GM21619 (cell line): ENCODE measurements at regions not wholly inside any gene's neighbourhood (a gene's known extent, or its start where the extent isn't known, plus 50 kb on each side); places are given as distances from the start of the nearest gene placed in this dataset.
A peak's percentile ranks its signal among the peaks of the same experiment; 100 is the strongest.

ENCODE experiments used
- ATAC-seq: cut with Tn5 transposase; IDR thresholded peaks from one replicate; pipeline ENCODE4 v1.9.1; 2021; ENCODE audit not compliant: unreplicated experiment

DNA sequence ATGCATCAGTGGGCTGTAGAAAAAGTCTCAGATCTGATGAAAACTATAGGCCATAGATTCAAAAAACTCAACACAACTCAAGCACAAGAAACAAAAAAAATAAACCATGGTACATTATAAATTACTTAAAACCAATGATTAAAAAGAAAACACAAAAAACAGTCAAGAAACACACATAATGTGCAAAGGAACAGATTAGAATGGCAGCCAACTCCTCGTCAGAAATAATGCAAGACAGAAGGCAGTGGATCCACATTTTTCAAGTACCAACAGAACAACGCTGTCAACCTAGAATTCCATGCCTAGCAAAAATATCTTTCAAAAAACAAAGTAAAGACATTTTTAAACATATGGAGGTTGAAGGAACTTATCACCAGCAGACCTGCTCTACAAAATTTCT is 69.7 kb downstream of the PSMB1 start:
- no peak for ATAC-seq

DNA sequence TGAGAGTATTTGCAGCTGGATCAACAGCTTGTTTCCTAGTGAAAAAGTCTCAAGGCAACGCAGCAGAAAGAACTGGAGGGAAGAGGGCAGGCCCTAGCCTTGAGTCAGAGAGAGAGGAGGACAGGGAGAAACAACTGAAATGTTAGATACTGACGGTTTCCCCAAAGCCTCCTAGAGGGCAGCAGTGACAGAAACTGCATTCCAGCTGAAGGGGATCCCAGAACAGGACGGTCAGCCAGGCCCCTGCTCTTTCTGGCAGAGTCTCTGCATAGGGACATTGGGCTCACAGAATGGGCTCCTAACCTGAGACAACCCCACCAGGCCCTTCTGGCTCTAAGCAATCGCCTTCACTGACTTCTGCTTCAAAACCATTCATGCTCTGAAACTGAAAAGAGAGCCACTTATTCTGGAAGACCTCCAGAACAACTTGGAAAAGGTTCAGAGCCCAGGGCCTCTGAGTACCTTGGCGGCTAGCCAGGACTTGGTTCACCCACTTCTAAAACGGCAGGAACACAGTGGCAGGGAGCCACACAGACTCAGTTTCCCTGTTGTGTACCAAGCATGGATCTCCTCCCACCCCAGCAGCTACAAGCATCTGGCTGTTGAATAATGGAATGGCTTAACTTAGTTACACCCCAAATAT is 72.9 kb downstream of the PSMB1 start:
- no peak for ATAC-seq

- peak; percentile 66 for ATAC-seq
Observed at GRCh38 chr6:170476360-170476759, 76.7 kb downstream of the PSMB1 start.

GRCh38 chr6:170475118-170475517 is 78.0 kb downstream of the PSMB1 start:
- ATAC-seq, result no peak

- no peak for ATAC-seq
Observed at GRCh38 chr6:170473801-170474200, 79.3 kb downstream of the PSMB1 start.

DNA sequence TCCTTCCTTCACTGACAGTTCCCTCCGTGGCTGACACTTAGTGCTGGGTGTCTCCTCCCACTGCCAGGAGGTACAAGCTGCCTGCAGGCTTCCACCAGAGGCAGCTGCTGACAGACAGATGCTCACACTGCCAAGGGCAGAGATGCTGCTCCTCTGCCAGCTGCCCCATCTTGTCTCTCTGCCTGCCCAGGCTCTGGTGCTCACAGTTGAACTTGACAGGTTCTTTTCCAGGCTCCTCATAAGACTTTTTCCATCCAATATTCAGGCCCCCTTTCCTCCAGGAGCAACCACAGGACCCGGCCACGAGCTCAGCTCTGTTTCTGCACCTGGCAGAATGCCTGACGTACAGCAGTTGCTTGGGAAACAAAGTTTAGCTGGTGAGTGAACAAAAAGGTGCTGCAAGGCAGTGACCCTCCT is 79.8 kb downstream of the PSMB1 start:
- ATAC-seq, result no peak

- no peak for ATAC-seq
Observed at GRCh38 chr6:170471491-170471890, 81.6 kb downstream of the PSMB1 start.

DNA sequence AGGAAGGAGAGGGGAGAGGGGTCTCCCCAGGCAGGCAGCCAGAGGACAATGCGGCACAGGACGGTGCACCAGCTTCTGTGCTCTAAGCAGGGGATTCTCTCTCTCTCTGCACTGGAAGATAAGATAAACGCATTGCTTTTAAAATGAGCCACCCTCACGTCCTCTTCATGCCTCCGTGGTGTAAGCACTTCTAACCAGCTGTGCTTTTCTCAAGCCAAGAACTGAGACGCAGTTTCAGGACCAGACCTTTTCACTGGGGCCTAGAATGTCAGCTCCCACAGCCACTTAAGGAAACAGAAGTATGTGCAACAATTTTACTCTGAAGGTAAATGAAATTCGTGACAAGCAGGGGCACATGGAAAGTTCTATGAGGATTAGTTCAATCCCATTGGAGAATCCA is 82.4 kb downstream of the PSMB1 start:
- no peak for ATAC-seq

GRCh38 chr6:170464524-170464979 is 88.6 kb downstream of the PSMB1 start:
- no peak for ATAC-seq

DNA sequence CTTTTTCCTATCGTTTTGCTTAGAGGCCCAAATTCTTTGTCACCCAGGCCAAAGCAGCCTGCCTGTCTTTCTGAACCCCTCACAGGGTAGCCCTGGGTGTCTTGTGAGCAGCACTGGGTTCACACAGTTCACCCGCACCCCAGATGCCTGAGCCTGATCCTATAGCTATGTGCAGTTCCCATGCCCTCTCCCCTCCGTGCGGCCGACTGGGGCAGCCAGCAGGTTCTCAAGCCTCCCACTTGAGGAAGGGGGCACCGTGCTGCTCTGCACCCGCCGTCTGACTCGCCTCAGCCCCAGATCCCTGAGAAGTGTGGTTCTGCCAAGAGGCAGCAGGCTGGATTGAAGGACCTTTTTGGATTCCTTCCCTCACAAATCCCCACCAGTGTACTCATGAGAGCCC is 89.0 kb downstream of the PSMB1 start:
- ATAC-seq, result no peak

DNA sequence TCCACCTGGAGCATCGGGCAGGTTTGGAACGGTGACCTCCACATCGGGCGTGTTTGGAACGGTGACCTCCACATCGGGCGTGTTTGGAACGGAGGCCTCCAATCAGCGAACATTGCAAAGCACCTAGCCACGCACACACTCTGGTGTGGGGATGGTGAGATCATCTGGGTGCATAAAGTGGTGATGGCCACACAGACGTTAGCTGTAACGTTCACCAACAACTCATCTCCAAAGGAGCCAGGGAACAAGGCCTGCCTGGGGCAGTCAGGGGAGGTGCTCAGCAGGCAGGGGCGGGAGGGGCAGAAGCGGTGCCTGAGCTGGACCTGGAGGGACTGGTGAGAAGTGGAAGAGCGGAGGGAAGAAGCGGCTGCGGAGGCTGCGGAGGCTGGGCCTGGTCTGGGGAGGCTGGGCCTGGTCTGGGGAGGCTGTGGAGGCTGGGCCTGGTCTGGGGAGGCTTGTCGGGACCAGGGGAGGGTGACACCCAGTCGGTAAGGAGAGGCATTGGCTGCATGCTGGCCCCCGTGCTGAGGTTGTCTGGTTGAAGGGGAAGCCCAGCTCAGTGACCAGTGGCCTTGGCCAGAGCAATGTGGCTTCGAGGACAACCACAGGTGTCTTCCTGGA is 89.9 kb downstream of the PSMB1 start:
- ATAC-seq, result no peak

DNA sequence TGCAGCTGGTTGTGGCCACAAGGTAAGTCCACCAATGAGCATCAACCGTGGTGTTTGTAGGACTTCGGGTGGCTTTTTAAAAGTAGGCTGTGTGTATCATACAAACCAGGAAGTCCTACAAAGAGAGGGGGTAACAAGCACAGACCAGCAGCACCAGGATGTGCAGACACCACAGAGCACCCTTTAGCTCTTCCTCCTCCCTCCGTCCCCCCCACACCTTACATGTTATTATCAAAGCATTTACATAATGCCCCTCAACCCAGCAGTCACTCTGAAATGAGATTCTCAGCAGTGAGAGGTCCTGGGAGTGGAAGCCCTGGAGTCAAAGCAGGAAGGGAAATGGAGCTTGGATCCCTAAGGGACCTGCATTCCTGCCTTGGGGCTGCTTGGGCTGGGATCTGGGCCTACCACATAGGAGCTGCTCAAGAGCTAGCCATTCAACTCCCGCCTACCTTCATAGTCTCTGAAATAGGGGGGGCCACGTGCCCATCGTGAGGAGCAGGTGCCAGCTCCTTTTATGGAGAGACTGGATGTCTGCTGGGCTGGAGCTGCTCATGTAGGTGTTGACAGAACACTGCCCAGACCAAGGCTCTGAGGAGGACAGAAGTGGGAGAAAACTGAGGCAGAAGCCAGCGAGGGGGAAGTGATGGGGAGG is 90.6 kb downstream of the PSMB1 start:
- ATAC-seq, result no peak

DNA sequence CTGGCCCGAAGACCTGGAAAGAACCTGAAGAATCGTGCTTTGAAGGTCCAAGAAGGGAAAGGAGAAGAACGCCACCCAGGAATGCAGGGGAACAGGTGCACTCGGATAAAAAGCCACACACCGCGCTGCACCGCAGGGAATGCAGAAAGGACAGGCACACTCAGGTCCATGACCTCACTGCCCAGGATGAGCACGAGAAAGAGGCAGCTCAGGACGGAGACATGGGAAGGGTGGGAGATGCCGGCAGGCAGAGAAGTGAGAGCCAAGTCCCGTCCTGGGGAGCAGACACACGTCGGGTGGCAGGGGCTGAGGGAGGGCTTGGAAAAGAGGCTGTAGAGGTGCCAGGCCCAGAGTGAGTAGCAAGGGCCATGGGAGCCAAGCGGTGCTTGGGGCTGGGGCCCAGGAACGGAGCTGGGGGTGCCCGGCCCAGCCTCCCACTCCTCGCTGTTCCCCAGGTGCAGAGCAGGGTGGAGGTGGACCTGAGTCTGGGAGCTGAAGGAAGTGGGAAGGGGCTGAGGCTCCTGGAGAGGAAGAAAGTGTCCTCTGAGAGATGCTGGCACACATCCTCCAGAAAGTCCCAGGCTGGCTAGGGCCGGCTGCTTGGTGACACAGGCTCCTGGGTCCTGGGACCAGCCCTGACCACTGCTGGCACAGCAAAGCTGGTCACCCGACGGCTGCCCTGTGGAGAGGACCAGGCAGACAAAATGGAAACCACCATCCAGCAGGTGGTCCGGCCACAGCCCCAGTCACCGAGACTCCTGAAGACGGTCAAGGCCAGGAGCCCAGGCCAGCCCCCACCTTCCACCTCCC is 91.3 kb downstream of the PSMB1 start:
- no peak for ATAC-seq

DNA sequence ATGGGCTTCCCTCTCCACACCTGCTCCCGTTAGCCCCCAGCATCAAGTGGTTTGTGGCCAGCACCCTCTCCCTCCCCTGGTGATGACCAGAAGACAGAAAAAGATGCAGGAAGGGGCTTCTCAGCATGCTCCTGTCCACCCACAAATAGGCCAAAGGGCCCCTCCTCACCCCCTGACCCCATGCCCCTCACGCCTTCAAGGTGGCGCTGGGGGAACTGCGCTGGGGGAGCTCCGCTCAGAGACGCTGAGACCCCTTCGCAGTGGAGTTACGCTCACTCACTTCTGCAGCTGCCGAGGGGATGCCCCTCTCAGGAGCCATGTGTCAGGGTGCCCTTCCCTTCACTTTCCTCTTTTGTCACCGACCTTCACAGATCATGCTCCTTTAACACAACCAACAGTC is 92.0 kb downstream of the PSMB1 start:
- no peak for ATAC-seq

- no peak for ATAC-seq
Observed at GRCh38 chr6:170460641-170461040, 92.5 kb downstream of the PSMB1 start.

DNA sequence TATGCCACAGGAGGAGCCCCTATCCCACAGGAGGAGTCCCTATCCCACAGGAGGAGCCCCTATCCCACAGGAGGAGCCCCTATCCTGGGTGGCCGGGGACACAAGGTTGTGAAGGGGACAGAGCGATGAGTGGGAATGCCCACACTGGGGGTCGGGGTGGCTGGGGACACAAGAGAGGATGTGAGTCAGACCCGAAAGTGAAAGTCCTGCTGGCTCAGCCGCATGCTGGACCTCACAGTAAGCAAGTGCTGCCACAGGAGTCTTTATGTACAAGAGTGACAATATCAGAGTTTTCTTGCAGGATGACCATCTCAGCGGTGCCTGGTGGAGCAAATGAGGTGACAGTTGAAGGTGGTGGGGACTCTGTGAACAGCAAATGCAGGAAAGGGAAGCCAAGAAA is 93.7 kb downstream of the PSMB1 start:
- ATAC-seq, result peak; percentile 89

DNA sequence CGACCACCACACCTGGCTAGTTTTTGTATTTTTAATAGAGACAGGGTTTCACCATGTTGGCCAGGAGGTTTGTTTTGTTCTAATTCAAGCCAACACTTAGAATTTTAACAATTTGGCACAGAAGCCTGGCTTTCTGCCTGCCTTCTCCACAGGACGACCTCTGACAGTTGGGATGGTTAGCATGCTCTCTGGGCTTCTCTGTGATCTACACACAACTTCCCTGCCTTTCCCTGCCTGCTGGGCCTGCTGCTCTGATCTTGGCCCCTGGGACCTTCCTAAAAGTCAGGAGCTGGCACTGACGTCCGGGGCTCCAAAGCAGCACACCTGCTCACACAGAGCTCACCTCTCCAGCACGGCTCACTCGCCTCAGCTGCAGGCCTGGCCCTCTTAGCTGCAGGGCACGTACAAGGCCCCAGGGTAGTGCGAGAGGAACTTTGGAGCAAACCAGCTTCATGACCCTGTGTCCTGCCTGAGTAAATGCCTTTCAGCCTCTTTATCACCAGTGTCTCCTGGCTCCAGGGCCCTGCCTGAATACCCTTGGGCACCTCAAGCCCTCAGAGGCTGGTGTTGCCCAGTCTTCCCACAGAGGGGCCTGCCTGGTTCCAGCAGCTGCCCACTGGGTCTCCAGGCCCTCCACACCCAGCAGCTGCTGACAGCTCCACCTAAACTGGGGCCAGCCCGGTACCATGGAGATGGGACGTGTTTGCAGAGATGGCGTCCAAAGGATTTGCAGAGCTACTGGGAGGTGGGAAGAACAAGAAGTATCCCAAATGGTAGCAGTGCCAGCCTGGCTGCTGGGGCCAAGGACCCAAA is 96.0 kb downstream of the PSMB1 start:
- no peak for ATAC-seq
